ENCODE measurements at regions not wholly inside any gene's neighbourhood (a gene's known extent, or its start where the extent isn't known, plus 50 kb on each side); places are given as distances from the start of the nearest gene placed in this dataset.
"Not testable (repeated sequence)": the region's sequence is repeated elsewhere in the genome, so short reads cannot be mapped to it uniquely, and the experiment has no call there.

DNA sequence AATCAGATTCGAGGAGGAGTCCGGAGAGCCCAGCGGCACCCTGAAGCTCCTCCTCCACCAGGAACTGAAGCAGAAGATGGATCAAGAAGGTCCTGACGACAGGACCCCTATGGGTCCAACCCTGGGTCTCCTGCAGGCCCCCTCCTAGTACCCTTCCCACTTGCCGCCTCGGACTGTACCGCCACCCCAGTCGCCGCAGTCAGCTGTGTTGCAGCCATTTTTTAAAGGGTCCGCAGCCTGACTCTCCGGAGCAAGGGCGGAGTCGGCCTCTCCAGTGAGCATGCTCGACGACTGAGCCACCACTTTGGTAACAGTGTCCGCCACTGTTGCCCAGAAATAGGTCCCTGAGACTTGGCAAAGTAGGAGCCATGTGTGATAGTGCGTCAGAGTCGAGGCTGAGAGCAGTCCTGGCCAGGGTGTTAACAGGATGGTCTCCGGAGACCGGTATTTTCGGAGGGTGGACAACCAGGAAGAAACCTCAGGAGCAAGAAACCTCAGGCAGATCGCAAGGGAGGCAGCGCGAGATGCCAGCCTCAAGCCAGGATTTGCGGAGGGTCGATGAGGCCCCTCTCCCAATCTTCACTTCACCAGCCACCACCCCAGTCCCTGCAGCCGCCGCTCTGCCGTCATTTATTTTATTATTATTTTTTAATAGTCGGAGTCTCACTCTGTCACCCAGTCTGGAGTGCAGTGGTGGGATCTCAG is 294.6 kb upstream of the ZNF337 start:
- in situ Hi-C loops (cut with MboI), result no loop called here
- FAIRE-seq, result no peak

DNA sequence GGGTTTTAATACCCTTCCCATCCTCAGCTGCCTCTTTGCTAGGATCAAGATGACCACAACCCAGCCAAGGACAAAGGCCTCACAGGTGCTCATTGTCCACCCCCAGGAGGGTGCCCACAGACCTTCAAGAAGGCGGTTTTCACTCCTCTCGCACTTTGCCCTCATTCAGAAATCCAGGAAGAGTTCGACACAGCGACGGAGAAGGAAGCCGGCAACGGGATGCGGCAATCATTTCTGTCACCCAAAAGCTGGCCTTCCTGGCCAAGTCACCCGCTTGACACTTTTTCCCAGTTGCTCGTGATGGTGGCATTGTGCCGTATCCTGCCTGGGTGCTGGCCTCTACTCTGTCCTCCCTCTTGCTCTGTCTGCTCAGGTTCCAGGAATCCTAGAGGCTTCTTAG is 293.0 kb upstream of the ZNF337 start:
- intact Hi-C loops (cut with micrococcal nuclease); H3K27ac ChIP-seq (ENCODE audit: extremely low read depth, low read depth, low read length); H3K4me2 ChIP-seq (ENCODE audit: insufficient read depth, low read length); H3K36me3 ChIP-seq (ENCODE audit: control insufficient read depth, insufficient read depth, low read length); H3K4me3 ChIP-seq; H3K9me1 ChIP-seq (ENCODE audit: control insufficient read depth, insufficient read depth, low read length); BruUV-seq (replicated peaks); H3K9me3 ChIP-seq (replicated peaks; ENCODE audit: control insufficient read depth, insufficient read depth, low read depth, low read length); ATAC-seq; H4K20me1 ChIP-seq (replicated peaks; ENCODE audit: control insufficient read depth, insufficient read depth, low read length); FAIRE-seq; in situ Hi-C loops (cut with MboI); H3K79me2 ChIP-seq (ENCODE audit: control insufficient read depth, insufficient read depth, low read length); H3K9ac ChIP-seq (ENCODE audit: insufficient read depth in 1 of 2, low read depth in 2 of 2, low read length in 2 of 2); DNase-seq (ENCODE audit: extremely low read depth in 1 of 4, low spot score in 3 of 4); CTCF ChIA-PET (ENCODE audit: low intra/inter-chr PET ratio); H2AFZ ChIP-seq (ENCODE audit: low read depth, low read length); POLR2A ChIA-PET: not testable (repeated sequence)
- Histone ChIP-seq H3K4me1 (replicated peaks in 1 of 2; ENCODE audit: control insufficient read depth in 2 of 2, insufficient read depth in 2 of 2, low read length in 2 of 2) (peaks cover 0 to 13% of the 10 kb centered on the region in 2 experiments; a peak in 2 of 5 replicates), H3K27me3 (ENCODE audit: control insufficient read depth in 2 of 2, insufficient read depth in 2 of 2, low read length in 2 of 2) (peaks cover 6 to 31% of the 10 kb centered on the region in 2 experiments; a peak in 3 of 5 replicates)
- 3% methylated on average over 6 of the region's 11 CpGs for WGBS (ENCODE audit: insufficient coverage, low coverage, missing lambda C conversion rate)

More for the DNA sequence above, 294.6 kb upstream of the ZNF337 start:
- Histone ChIP-seq H2AFZ (ENCODE audit: low read depth, low read length) (no peak overlapping the region), H3K4me3 (no peak overlapping the region), H4K20me1 (replicated peaks; ENCODE audit: control insufficient read depth, insufficient read depth, low read length) (no peaks in the 10 kb centered on the region), H3K4me1 (replicated peaks in 1 of 2; ENCODE audit: control insufficient read depth in 2 of 2, insufficient read depth in 2 of 2, low read length in 2 of 2) (peaks cover 0 to 7% of the 10 kb centered on the region in 2 experiments; a peak in 1 of 5 replicates), H3K36me3 (ENCODE audit: control insufficient read depth, insufficient read depth, low read length) (no peaks in the 10 kb centered on the region), H3K79me2 (ENCODE audit: control insufficient read depth, insufficient read depth, low read length) (no peaks in the 10 kb centered on the region), H3K9me3 (replicated peaks; ENCODE audit: control insufficient read depth, insufficient read depth, low read depth, low read length) (no peaks in the 10 kb centered on the region), H3K9me1 (ENCODE audit: control insufficient read depth, insufficient read depth, low read length) (no peaks in the 10 kb centered on the region), H3K4me2 (ENCODE audit: insufficient read depth, low read length) (no peak overlapping the region), H3K9ac (ENCODE audit: insufficient read depth in 1 of 2, low read depth in 2 of 2, low read length in 2 of 2) (no peak overlapping the region), H3K27ac (ENCODE audit: extremely low read depth, low read depth, low read length) (no peak overlapping the region), H3K27me3 (ENCODE audit: control insufficient read depth in 2 of 2, insufficient read depth in 2 of 2, low read length in 2 of 2) (peaks cover 6 to 28% of the 10 kb centered on the region in 2 experiments; a peak in 3 of 5 replicates)
- no peak for DNase-seq (ENCODE audit: extremely low read depth in 1 of 4, low spot score in 3 of 4)
- ChIA-PET CTCF (ENCODE audit: low intra/inter-chr PET ratio) (no interaction called here), POLR2A (no interaction called here)
- WGBS (ENCODE audit: insufficient coverage, low coverage, missing lambda C conversion rate), result 2% methylated on average over 12 of the region's 30 CpGs
- intact Hi-C loops (cut with micrococcal nuclease), result no loop called here
- TF ChIP-seq TGIF2 (CRISPR knock-in tag; IDR thresholded peaks at IDR 0.05), result no peak
- TF ChIP-seq ZNF175 (CRISPR knock-in tag; IDR thresholded peaks at IDR 0.05; ENCODE audit: low read depth), result no peak
- TF ChIP-seq GABPB1 (CRISPR knock-in tag; IDR thresholded peaks at IDR 0.05), result no peak
- TF ChIP-seq NRF1 (conservative IDR thresholded peaks at IDR 0.05 in 1 of 2, IDR thresholded peaks at IDR 0.05 in 1 of 2), result 0 out of 4 replicates have a peak, but pooled peaks of 1 of the 2 experiments have one; percentile 39
- TF ChIP-seq CBFA2T2 (conservative IDR thresholded peaks at IDR 0.05), result no peak
- TF ChIP-seq ETV1 (tag; conservative IDR thresholded peaks at IDR 0.05; ENCODE audit: low read depth), result no peak
- TF ChIP-seq HNRNPL (IDR thresholded peaks at IDR 0.05; ENCODE audit: low read depth, low read length), result no peak
- TF ChIP-seq, protein P1, sequence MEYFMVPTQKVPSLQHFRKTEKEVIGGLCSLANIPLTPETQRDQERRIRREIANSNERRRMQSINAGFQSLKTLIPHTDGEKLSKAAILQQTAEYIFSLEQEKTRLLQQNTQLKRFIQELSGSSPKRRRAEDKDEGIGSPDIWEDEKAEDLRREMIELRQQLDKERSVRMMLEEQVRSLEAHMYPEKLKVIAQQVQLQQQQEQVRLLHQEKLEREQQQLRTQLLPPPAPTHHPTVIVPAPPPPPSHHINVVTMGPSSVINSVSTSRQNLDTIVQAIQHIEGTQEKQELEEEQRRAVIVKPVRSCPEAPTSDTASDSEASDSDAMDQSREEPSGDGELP (CRISPR knock-in tag; IDR thresholded peaks at IDR 0.05; ENCODE audit: borderline replicate concordance), result peak; percentile 22; the same call in 1 of the 2 replicates
- no peak for TF ChIP-seq MYC (IDR thresholded peaks at IDR 0.05; ENCODE audit: low read depth, low read length)
- TF ChIP-seq MYC (CRISPR knock-in tag; IDR thresholded peaks at IDR 0.05; ENCODE audit: borderline replicate concordance, low read depth), result no peak
- no peak for TF ChIP-seq ZNF644 (tag; IDR thresholded peaks at IDR 0.05; ENCODE audit: low read depth)
- BruUV-seq (replicated peaks), result no TSS peak
- ATAC-seq, result no peak
